GM12875 (cell line): ENCODE measurements at regions not wholly inside any gene's neighbourhood (a gene's known extent, or its start where the extent isn't known, plus 50 kb on each side); places are given as distances from the start of the nearest gene placed in this dataset.

Experiments used
- H3K4me3 ChIP-seq: one replicate; pipeline ENCODE4 v1.5.1; 2011; ENCODE audit warnings: low read depth, low read length, control low read depth
- CTCF ChIP-seq: IDR thresholded peaks from 2 replicates; pipeline ENCODE4 v1.5.1; 2011; ENCODE audit warnings: low read depth, mild to moderate bottlenecking, control low read depth, inconsistent platforms, low read length, moderate library complexity, borderline replicate concordance; ENCODE audit not compliant: insufficient read depth

GRCh38 chr21:41676198-41676597, 90.7 kb downstream of the RIPK4 start:
- no peak for TF ChIP-seq CTCF
- H3K4me3 ChIP-seq, result no peak overlapping the region

GRCh38 chr21:41675574-41675973, 91.3 kb downstream of the RIPK4 start:
- no peak for TF ChIP-seq CTCF
- no peak overlapping the region for H3K4me3 ChIP-seq

DNA sequence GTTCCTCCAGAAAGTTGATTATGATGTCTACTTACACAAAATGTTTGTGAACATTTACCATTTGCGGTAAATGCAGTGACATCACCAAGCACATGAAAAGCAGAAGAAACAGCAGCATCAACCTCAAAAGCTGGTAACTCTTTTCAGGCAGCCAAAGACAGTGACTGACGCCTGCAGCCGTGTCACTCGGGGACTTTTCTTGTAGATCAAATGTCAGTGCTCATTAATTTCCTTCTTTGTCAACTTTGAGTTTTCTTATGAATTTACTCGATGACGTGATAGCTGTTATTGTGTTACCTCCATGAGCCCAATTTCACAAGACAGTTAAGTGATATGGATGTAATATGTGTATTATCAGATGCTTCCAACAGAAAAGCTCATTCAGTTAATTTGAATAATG, 92.5 kb downstream of the RIPK4 start:
- no peak overlapping the region for H3K4me3 ChIP-seq
- TF ChIP-seq CTCF, result no peak

DNA sequence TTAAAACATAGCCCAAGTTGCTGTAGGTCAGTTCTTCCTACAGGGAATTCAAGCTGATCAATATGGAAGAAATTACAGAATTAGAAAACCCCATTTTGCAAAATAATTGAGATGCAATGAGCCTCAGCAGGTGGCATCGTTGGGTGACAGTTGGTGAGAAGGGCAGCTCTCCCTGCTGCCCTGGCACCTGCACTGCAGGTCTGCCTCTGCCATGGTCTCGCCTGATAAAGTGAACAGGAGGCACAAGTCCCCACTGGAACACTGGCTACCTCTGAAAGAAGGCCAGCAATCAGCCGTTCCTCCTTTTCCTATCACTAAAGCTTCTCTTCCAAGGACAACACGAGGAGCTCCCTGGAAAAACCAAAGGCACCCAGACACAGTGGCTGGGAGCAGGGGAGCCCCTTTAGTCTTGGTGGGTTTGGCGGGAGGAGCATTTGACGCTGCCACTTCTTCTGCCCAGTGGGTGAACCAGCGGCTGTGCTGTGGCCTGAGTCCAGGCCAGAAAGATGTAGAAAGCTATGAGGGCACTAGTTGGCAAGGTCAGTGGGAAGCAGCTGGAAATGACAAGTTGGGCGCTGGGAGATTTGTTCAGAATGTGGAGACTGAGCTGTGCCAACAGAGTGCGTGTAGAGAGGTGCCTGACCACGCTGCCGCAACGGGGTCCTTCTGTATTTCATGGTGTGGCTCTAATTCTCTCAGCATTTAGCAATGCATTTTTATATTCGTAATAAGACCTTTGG, 93.1 kb downstream of the RIPK4 start:
- no peak overlapping the region for H3K4me3 ChIP-seq
- TF ChIP-seq CTCF, result no peak

GRCh38 chr21:41673071-41673470, 93.8 kb downstream of the RIPK4 start:
- H3K4me3 ChIP-seq, result no peak overlapping the region
- no peak for TF ChIP-seq CTCF

DNA sequence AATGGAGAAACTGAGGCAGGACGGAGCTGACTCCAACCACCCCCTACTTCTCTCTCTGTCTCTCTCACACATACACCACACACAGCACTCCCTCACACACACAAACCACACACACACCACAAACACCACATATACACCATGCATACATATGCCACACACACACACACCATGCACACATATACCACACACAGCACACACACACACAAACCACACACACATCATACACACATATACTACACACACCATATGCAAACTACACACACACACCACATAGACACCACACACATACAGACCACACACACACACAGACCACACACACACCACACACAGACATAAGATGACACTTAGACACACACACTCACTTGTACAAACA, 94.3 kb downstream of the RIPK4 start:
- TF ChIP-seq CTCF, result no peak

GRCh38 chr21:41671859-41672542, 94.9 kb downstream of the RIPK4 start:
- no peak for TF ChIP-seq CTCF

More for the DNA sequence above, 94.3 kb downstream of the RIPK4 start:
- no peak overlapping the region for H3K4me3 ChIP-seq

More at GRCh38 chr21:41671859-41672542, 94.9 kb downstream of the RIPK4 start:
- H3K4me3 ChIP-seq, result no peak overlapping the region
